B cell (primary cell): ENCODE measurements at regions not wholly inside any gene's neighbourhood (a gene's known extent, or its start where the extent isn't known, plus 50 kb on each side); places are given as distances from the start of the nearest gene placed in this dataset.

Source experiments
- ATAC-seq: fragments of 200-7000 bp; cut with Tn5 transposase; one replicate; pipeline ENCODE4 v1.10.0; 2021; ENCODE audit warnings: low read depth, mild to moderate bottlenecking, moderate number of reproducible peaks, moderate library complexity
- CTCF ChIA-PET: fragments of 350-600 bp; sonication (Branson Sonifier 250); formaldehyde crosslinking; loops from one replicate; lab custom pipeline; 2021; ENCODE audit warnings: antibody characterized with exemption, inconsistent platforms; lab: Charles Lee
- POLR2A ChIA-PET: fragments of 350-600 bp; sonication (Branson Sonifier 250); formaldehyde crosslinking; loops from one replicate; lab custom pipeline; 2021; ENCODE audit warnings: antibody characterized with exemption; lab: Charles Lee
- DNase-seq: peaks from one replicate; pipeline ENCODE4 v3.0.0; 2013
- H2AFZ ChIP-seq: 2 replicates; pipeline ENCODE4 v1.6.1; 2012; ENCODE audit warnings: mild to moderate bottlenecking, low read depth, low read length; ENCODE audit not compliant: insufficient read depth, poor library complexity, severe bottlenecking
- H3K27ac ChIP-seq, 2 donors: 1 replicate in 1 of 2; 2 replicates in 1 of 2; pipeline ENCODE4 v1.5.1; 2012 to 2013; ENCODE audit warnings: low read length in 2 of 2, mild to moderate bottlenecking in 2 of 2, moderate library complexity in 1 of 2
- H3K27me3 ChIP-seq, 4 experiments: fragments of 200-600 bp in 1 of 4; sonication (generic) in 1 of 4; replicated peaks in 1 of 4; 1 replicate in 2 of 4; 2 replicates in 2 of 4; pipeline versions ENCODE4 v1.6.1 to v1.7.0; 2013 to 2016; ENCODE audit warnings: low read length in 3 of 4, mild to moderate bottlenecking in 2 of 4, mixed read lengths in 1 of 4, moderate library complexity in 1 of 4; ENCODE audit not compliant: insufficient read depth in 4 of 4, control insufficient read depth in 3 of 4; ENCODE audit errors: control extremely low read depth in 1 of 4
- H3K36me3 ChIP-seq, 2 experiments: replicated peaks in 1 of 2; 1 replicate in 1 of 2; 2 replicates in 1 of 2; pipeline versions ENCODE4 v1.6.1 to v1.7.1; 2013; ENCODE audit warnings: low read length in 1 of 2; ENCODE audit not compliant: insufficient read depth in 2 of 2, control insufficient read depth in 1 of 2; ENCODE audit errors: control extremely low read depth in 1 of 2, extremely low read depth in 1 of 2
- H3K4me1 ChIP-seq, 2 donors: fragments of 200-600 bp in 1 of 2; sonication (generic) in 1 of 2; 1 replicate in 1 of 2; 2 replicates in 1 of 2; pipeline versions ENCODE4 v1.5.1 to v1.6.1; 2013 to 2017; ENCODE audit warnings: low read length in 2 of 2; ENCODE audit not compliant: control insufficient read depth in 2 of 2, insufficient read depth in 2 of 2
- H3K4me2 ChIP-seq: replicated peaks from 2 replicates; pipeline ENCODE3; 2012; ENCODE audit warnings: mild to moderate bottlenecking, low read depth, low read length; ENCODE audit not compliant: poor library complexity, severe bottlenecking
- H3K4me3 ChIP-seq, 5 experiments: fragments of 200-600 bp in 1 of 5; sonication (generic) in 1 of 5; 1 replicate in 3 of 5; 2 replicates in 2 of 5; pipeline versions ENCODE4 v1.5.1 to v1.7.0; 2011 to 2016; ENCODE audit warnings: low read length in 4 of 5, mild to moderate bottlenecking in 4 of 5, low read depth in 2 of 5, control low read depth in 1 of 5, moderate library complexity in 1 of 5; ENCODE audit not compliant: insufficient read depth in 1 of 5; ENCODE audit errors: control extremely low read depth in 1 of 5, extremely low read depth in 1 of 5
- H3K79me2 ChIP-seq: fragments of 200-600 bp; sonication (generic); one replicate; pipeline ENCODE4 v1.6.0; 2016; ENCODE audit warnings: low read length; ENCODE audit not compliant: control insufficient read depth, insufficient read depth
- H3K9ac ChIP-seq: fragments of 200-600 bp; sonication (generic); 2 replicates; pipeline ENCODE4 v1.6.1; 2017; ENCODE audit warnings: mild to moderate bottlenecking, low read length, moderate library complexity
- H3K9me3 ChIP-seq, 3 donors: one replicate each; pipeline versions ENCODE4 v1.6.1 to v1.7.1; 2013; ENCODE audit warnings: low read length in 2 of 3; ENCODE audit not compliant: control insufficient read depth in 2 of 3, insufficient read depth in 1 of 3; ENCODE audit errors: control extremely low read depth in 1 of 3
- H4K20me1 ChIP-seq: 2 replicates; pipeline ENCODE4 v1.6.0; 2012; ENCODE audit warnings: mild to moderate bottlenecking, low read length; ENCODE audit not compliant: insufficient read depth, control insufficient read depth, poor library complexity, severe bottlenecking
- H3K27ac Mint-ChIP-seq: one replicate; pipeline ENCODE4 v1.8.0; 2021; ENCODE audit warnings: mixed read lengths
- H3K27me3 Mint-ChIP-seq: one replicate; pipeline ENCODE4 v1.8.0; 2021; ENCODE audit warnings: mixed read lengths
- H3K4me1 Mint-ChIP-seq: one replicate; pipeline ENCODE4 v1.8.0; 2021; ENCODE audit warnings: mixed read lengths
- H3K4me3 Mint-ChIP-seq: one replicate; pipeline ENCODE4 v1.8.0; 2021; ENCODE audit warnings: mixed read lengths
- H3K9me3 Mint-ChIP-seq: one replicate; pipeline ENCODE4 v1.8.0; 2022; ENCODE audit warnings: mixed read lengths; ENCODE audit not compliant: insufficient read depth
- EZH2 ChIP-seq: IDR thresholded peaks from 2 replicates; pipeline ENCODE4 v1.6.1; 2012; ENCODE audit warnings: borderline replicate concordance, low read depth, mild to moderate bottlenecking, moderate library complexity, low read length; ENCODE audit not compliant: insufficient read depth, poor library complexity, severe bottlenecking
- WGBS: methylation state at CpG from one replicate; pipeline ENCODE4 v1.1.5; 2013; ENCODE audit warnings: missing lambda C conversion rate; ENCODE audit not compliant: insufficient coverage; 5-methylcytosine and 5-hydroxymethylcytosine counted together
- intact Hi-C: fragments of 100-400 bp; cut with micrococcal nuclease; formaldehyde crosslinking; loops from one replicate; pipeline ENCODE4 v1.10.0; 2022
- TF ChIP-seq, protein P1 (sequence below): fragments of 200-600 bp; IDR thresholded peaks from one replicate; pipeline ENCODE4 v1.8.0; 2022; ENCODE audit warnings: antibody characterized with exemption, mild to moderate bottlenecking

DNA sequence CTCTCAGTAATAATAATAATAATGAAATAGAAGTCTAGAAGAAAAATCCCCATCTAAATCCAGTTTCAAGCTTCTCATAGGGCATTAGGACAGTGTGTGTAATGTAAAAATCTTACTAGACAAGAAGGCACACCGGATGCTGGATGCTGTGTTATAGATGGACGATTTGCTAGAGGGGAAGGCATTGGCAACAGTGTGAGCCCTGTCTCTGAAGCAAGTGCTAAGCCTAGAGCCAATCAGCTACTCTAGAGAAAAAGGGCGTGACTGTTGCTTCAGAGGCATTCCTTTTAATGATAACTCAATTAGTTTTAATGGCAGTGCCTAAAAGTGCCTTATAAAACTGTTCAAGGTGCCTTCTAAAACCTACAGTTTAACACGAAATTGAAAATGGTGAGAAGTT lies 344.9 kb downstream of the TDRD15 start:
- Mint-ChIP-seq H3K4me1 (no peaks in the 10 kb centered on the region), H3K27ac (no peak overlapping the region), H3K27me3 (no peaks in the 10 kb centered on the region), H3K4me3 (no peak overlapping the region), H3K9me3 (no peaks in the 10 kb centered on the region)
- CTCF ChIA-PET, result no interaction called here
- no peak overlapping the region for H3K4me2 ChIP-seq
- POLR2A ChIA-PET, result no interaction called here
- no peak overlapping the region for H3K4me3 ChIP-seq
- no peak for DNase-seq
- no peaks in the 10 kb centered on the region for H3K4me1 ChIP-seq
- H3K9ac ChIP-seq, result no peak overlapping the region
- intact Hi-C loops, result no loop called here
- WGBS, result 49% methylated on average over 4 of the region's 4 CpGs
- H3K27me3 ChIP-seq, result no peaks in the 10 kb centered on the region
- no peak for ATAC-seq
- peaks cover 0 to 2% (median 0%) of the 10 kb centered on the region in 3 donors for H3K9me3 ChIP-seq
- H3K27ac ChIP-seq, result no peak overlapping the region
- H3K36me3 ChIP-seq, result no peaks in the 10 kb centered on the region
- H3K79me2 ChIP-seq, result no peaks in the 10 kb centered on the region
- H2AFZ ChIP-seq, result no peak overlapping the region
- H4K20me1 ChIP-seq, result no peaks in the 10 kb centered on the region
- TF ChIP-seq EZH2, result no peak
- TF ChIP-seq, protein P1, sequence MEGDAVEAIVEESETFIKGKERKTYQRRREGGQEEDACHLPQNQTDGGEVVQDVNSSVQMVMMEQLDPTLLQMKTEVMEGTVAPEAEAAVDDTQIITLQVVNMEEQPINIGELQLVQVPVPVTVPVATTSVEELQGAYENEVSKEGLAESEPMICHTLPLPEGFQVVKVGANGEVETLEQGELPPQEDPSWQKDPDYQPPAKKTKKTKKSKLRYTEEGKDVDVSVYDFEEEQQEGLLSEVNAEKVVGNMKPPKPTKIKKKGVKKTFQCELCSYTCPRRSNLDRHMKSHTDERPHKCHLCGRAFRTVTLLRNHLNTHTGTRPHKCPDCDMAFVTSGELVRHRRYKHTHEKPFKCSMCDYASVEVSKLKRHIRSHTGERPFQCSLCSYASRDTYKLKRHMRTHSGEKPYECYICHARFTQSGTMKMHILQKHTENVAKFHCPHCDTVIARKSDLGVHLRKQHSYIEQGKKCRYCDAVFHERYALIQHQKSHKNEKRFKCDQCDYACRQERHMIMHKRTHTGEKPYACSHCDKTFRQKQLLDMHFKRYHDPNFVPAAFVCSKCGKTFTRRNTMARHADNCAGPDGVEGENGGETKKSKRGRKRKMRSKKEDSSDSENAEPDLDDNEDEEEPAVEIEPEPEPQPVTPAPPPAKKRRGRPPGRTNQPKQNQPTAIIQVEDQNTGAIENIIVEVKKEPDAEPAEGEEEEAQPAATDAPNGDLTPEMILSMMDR, result no peak

DNA sequence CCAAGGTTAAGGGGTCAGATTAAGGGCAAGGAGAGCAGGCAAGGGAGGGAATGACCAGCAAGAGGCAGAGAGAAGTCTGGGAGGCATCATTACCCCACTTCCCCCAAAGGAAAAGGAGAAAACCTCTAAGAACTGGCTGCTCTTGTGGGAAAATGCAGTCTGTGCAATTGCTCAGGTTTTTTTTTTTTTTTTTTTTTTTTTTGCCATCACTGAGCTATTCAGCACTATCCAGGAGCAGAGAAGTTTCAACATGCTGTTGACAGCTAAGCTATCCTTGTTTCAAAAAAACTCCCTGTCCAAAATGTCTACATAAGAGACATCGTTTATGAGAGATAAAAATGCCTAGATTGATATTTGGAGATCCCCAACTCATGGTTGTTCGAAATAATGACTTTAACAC lies 345.4 kb downstream of the TDRD15 start:
- Mint-ChIP-seq H3K27me3 (no peaks in the 10 kb centered on the region), H3K27ac (no peak overlapping the region), H3K9me3 (no peaks in the 10 kb centered on the region), H3K4me3 (no peak overlapping the region), H3K4me1 (no peaks in the 10 kb centered on the region)
- no peak overlapping the region for H3K4me2 ChIP-seq
- H3K27me3 ChIP-seq, result no peaks in the 10 kb centered on the region
- TF ChIP-seq, protein P1, result no peak
- TF ChIP-seq EZH2, result no peak
- CTCF ChIA-PET, result no interaction called here
- H2AFZ ChIP-seq, result no peak overlapping the region
- no peaks in the 10 kb centered on the region for H3K79me2 ChIP-seq
- DNase-seq, result no peak
- no peaks in the 10 kb centered on the region for H4K20me1 ChIP-seq
- H3K9ac ChIP-seq, result no peak overlapping the region
- POLR2A ChIA-PET, result no interaction called here
- intact Hi-C loops, result no loop called here
- H3K27ac ChIP-seq, result no peak overlapping the region
- peaks cover 0 to 2% (median 0%) of the 10 kb centered on the region in 3 donors for H3K9me3 ChIP-seq
- no peaks in the 10 kb centered on the region for H3K4me1 ChIP-seq
- H3K36me3 ChIP-seq, result no peaks in the 10 kb centered on the region
- no CpG with 5 or more reads among the region's 2 CpGs for WGBS
- no peak overlapping the region for H3K4me3 ChIP-seq
- ATAC-seq, result no peak
